CD4-positive, alpha-beta T cell treated with Interferon gamma for 1 hour (primary cell): ENCODE measurements at regions not wholly inside any gene's neighbourhood (a gene's known extent, or its start where the extent isn't known, plus 50 kb on each side); places are given as distances from the start of the nearest gene placed in this dataset.
A peak's percentile ranks its signal among the peaks of the same experiment; 100 is the strongest.
"Not testable (repeated sequence)": the region's sequence is repeated elsewhere in the genome, so short reads cannot be mapped to it uniquely, and the experiment has no call there.

Source experiments
- DNase-seq: peaks from one replicate; pipeline ENCODE4 v3.0.0-alpha.2; 2020

- DNase-seq, result no peak
Observed at GRCh38 chr3:72087420-72087819, 302.5 kb upstream of the PROK2 start.

GRCh38 chr3:72086743-72087087 lies 301.8 kb upstream of the PROK2 start:
- no peak for DNase-seq

GRCh38 chr3:72086042-72086742 lies 301.2 kb upstream of the PROK2 start:
- no peak for DNase-seq

DNA sequence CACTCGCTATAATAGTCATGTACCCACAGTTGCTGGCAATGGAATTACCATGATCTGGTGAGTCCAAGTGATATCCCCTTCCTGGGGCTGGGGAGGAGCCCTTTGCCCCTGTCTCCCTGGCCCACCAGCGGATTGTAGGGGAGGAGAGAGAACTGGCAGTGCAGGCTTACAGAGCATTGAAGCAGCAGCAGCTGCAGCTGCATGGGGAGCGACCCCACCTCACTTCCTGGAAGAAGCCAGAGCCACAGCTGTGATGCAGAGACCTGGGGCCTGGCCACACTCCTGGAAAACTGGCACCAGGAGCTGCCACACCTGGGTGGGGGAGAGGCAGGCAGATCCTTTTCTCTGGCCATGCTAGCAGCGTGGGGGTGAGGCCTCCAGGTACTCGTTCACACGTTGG lies 300.1 kb upstream of the PROK2 start:
- DNase-seq, result no peak

GRCh38 chr3:72082776-72083462 lies 298.0 kb upstream of the PROK2 start:
- DNase-seq, result no peak

DNA sequence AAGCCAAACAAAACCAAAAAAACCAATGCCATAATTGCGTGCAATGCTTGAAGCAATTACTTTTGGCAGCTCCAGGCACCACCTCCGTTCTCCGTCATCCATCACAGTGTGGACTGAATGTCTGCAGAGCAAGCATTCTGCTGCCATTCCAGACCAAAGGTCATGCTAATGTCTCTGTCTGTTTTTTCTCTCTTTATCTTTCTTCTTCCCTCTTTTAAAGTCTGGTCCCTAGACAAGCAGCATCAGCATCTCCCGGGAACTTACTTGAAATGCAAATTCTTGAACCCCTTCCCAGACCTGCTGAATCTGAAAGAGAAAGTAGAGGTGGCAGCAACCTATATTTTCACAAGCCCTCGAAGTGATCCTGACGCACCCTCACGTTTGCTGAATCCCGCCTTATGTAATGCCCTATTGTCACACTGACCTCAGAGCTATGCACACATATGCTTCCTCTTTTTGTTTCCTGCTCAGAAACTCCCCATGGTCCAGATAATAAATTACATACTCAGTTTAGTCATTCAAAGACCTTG lies 297.3 kb upstream of the PROK2 start:
- DNase-seq, result peak; percentile 73

GRCh38 chr3:72081471-72082185 lies 296.7 kb upstream of the PROK2 start:
- no peak for DNase-seq

- DNase-seq, result no peak
Observed at GRCh38 chr3:72080800-72081199, 295.9 kb upstream of the PROK2 start.

GRCh38 chr3:72080095-72080494 lies 295.1 kb upstream of the PROK2 start:
- DNase-seq, result no peak

DNA sequence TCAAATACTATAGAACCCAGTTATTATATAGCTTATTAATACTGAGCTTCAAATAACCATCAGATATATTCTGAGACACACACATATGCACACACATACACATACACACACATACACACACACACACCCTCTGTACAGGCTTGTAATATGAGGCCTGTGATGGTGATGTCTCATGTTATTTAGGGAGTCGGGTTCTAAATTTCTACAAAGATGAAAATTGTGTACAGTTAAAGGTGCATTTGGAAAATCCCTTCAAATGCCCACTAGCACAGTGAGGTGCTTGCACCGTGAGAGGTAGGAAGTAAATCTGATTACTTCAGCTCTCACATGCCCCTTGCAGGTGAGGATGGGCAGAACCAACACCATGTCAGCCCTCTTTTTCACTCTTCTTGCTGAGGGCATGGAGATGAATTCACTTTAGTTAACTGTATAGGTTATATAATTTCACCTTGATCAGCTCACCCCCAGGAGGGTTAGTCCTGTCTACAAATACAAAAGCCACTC lies 294.5 kb upstream of the PROK2 start:
- DNase-seq, result no peak

DNA sequence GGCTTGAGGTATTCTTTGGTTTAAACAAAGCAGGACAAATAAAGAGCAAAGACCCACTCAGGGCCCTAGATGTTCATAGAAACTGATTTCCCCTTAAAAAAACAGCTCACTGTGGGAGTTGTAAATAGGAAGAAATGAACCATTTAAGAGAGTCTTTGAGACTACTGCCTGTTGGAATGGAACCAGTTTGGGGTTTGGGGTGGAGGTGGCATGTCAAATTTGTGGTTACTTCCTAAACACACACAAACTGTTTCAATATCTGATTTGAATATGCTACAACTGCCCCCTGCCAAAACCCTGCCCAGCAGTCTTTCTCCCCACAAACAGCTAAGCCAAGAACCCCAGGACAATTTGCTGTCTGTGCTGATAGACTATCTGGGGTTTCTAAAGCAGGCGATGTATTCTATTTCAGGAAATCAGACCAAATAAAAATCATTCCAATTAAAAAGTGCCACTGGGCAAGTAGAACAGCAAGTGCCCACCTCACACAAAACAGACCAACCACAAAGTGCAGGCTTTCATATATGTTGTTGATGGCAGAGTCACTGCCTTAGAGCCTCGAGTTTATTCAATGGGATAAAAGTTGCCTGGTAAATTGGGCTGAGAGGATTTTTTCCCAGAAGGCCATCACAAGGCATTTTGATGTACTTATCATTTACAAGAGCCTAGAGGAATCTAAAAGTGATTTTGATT lies 293.9 kb upstream of the PROK2 start:
- DNase-seq, result no peak

- no peak for DNase-seq
Observed at GRCh38 chr3:72077473-72078259, 292.7 kb upstream of the PROK2 start.

- not testable (repeated sequence) for DNase-seq
Observed at GRCh38 chr3:72075848-72076247, 290.9 kb upstream of the PROK2 start.

DNA sequence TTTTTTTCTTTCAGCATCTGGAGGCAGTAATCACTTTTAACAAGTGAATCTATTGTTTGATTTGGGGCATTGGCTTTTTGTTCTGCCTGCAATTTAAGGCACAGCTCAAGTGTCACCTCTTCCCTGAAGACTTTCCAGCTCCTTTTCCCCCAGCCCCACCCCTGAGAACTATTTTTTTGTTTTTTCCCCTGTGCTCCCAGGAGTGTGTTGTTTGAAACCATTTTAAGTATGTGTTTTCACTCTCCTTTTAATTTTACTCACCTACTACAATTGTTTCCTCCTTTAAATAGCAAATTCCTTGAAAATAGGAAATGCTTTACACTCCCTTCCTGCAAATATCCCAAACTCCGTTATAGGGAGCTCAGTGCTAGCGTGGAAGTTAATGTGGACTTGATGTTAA lies 286.7 kb upstream of the PROK2 start:
- DNase-seq, result no peak

DNA sequence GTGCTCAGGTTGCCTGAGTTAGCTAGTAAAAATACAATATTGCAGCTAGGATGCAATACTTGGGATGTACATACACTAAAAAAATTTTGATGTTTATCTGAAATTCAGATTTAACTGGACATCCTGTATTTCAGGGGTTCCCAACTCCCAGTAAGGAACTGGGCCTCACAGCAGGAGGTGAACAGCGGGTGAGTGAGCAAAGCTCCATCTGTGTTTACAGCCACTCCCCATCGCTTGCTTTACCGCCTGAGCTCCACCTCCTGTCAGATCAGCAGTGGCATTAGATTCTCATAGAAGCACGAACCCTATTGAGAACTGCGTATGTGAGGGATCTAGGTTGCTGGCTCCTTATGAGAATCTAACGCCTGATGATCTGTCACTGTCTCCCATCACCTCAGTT lies 285.1 kb upstream of the PROK2 start:
- DNase-seq, result no peak

GRCh38 chr3:72069543-72069942 lies 284.6 kb upstream of the PROK2 start:
- DNase-seq, result no peak

GRCh38 chr3:72068621-72069020 lies 283.7 kb upstream of the PROK2 start:
- DNase-seq, result no peak

DNA sequence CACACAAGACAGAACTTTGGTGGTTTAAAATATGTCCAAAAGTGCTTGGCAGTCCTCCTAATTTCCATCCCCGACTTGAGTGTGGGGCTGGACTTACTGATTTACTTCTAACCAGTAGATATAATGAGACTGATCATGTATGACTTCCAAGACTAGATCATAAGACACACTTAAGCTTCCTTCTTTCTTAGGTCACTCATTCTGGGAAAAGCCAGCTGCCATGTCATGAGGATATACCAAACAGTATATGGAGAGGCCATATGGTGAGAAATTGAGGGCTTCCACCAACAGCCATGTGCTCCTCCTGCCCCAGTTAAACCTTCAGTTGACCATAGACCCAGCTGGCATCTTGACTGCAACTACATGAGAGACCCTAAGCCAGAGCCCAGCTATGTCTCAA lies 282.8 kb upstream of the PROK2 start:
- DNase-seq, result no peak

DNA sequence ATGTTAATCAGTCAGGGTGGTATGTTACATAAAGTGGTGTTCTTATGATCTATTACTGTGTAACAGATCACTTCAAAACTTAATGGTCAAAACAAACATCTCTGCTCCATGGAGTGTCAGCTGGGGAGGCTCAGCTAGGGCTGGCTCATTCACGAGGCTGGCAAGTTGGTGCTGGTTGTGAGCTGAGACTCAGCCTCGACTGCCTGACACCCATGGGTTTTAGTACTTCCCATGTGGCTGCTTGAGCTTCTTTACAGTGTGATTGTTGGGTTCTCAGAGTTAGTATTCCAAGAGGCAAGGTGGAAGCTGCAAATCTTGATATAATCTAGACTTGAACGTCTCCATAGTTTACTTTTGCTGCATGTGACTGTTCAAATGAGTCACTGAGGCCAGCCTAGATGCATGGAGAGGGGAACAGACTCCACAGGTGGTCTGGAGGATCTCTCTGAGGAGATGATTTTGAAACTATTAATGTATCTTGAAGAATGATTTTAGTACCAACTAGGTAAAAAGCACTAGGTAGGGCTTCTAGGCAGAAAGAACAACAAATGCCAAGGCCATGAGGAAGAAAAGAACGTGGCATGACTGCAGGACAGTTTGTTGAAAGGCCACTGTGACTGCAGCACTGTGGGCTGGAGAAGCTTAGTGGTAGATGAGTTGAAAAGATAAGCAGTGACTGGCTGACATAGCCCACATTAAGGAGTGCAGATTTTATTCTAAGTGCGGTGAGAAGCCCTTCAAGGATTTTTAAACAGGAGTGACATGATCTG lies 281.1 kb upstream of the PROK2 start:
- no peak for DNase-seq

- no peak for DNase-seq
Observed at GRCh38 chr3:72065236-72065635, 280.3 kb upstream of the PROK2 start.

DNA sequence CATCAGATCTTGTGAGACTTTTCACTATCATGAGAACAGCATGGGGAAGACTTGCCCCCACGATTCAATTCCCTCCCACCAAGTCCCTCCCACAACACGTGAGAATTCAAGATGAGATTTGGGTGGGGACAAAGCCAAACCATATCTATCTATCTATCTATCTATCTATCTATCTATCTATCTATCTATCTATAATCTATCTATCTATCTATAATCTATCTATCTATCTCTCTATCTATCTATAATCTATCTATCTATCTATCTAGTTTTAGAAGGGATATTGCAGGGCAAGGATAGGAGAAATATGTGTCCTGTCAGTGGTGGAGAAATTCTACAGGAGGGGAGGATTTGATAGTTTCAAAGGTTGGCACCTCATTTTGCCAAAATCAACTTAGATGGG lies 279.8 kb upstream of the PROK2 start:
- not testable (repeated sequence) for DNase-seq

DNA sequence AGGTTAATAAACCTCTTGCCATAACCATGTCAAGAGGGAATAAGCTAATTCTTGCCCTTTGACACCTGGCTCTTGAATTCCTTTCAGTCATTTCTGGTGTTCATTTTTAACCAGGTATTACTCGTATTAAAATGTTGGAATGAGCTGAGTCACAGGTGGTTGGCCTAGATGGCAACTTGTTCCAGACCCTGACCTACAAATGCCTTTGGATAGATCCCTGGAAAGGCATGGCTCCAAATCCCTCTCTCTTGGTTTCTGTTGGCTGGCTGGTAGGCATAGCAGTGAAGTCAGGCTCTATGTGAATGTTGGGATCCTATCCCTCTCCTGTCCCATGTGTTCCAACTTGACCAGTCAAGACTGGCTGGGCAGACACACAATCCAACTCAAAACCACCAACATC lies 277.1 kb upstream of the PROK2 start:
- no peak for DNase-seq
